ENCODE measurements at regions not wholly inside any gene's neighbourhood (a gene's known extent, or its start where the extent isn't known, plus 50 kb on each side); places are given as distances from the start of the nearest gene placed in this dataset.

DNA sequence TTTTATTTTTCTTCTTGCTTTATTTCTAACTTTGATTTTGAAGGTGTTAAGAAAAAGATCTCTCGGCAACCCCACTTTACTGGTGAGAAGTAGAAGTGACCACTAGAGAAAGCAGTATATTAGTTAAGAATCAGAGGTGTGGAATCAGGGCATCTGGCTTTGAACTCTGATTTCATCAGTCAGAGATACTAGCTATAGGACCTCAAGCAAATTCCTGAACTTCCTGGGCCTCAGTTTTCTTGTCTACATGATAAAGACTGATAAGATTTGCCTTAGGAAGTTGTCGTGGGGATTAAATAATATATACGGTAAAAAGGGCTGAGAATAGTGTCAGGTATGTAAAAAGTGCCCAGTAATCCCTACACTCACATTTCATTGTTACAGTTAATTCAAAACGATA, 440.3 kb upstream of the CRIM1 start:
- H3K9me3 Mint-ChIP-seq (ENCODE audit: low read depth) = no peaks in the 10 kb centered on the region
- H3K36me3 Mint-ChIP-seq (ENCODE audit: low read depth) = no peaks in the 10 kb centered on the region
- no peak overlapping the region for H3K27ac Mint-ChIP-seq (ENCODE audit: unreplicated experiment)
- H3K4me3 Mint-ChIP-seq (ENCODE audit: unreplicated experiment) = no peak overlapping the region
- DNase-seq (ENCODE audit: low spot score) = no peak
- TF ChIP-seq, protein P1, sequence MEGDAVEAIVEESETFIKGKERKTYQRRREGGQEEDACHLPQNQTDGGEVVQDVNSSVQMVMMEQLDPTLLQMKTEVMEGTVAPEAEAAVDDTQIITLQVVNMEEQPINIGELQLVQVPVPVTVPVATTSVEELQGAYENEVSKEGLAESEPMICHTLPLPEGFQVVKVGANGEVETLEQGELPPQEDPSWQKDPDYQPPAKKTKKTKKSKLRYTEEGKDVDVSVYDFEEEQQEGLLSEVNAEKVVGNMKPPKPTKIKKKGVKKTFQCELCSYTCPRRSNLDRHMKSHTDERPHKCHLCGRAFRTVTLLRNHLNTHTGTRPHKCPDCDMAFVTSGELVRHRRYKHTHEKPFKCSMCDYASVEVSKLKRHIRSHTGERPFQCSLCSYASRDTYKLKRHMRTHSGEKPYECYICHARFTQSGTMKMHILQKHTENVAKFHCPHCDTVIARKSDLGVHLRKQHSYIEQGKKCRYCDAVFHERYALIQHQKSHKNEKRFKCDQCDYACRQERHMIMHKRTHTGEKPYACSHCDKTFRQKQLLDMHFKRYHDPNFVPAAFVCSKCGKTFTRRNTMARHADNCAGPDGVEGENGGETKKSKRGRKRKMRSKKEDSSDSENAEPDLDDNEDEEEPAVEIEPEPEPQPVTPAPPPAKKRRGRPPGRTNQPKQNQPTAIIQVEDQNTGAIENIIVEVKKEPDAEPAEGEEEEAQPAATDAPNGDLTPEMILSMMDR (IDR thresholded peaks at IDR 0.05) = no peak
- H3K4me1 Mint-ChIP-seq (ENCODE audit: low read depth) = no peaks in the 10 kb centered on the region
- H3K27me3 Mint-ChIP-seq (ENCODE audit: low read depth) = peaks cover 9% of the 10 kb centered on the region

DNA sequence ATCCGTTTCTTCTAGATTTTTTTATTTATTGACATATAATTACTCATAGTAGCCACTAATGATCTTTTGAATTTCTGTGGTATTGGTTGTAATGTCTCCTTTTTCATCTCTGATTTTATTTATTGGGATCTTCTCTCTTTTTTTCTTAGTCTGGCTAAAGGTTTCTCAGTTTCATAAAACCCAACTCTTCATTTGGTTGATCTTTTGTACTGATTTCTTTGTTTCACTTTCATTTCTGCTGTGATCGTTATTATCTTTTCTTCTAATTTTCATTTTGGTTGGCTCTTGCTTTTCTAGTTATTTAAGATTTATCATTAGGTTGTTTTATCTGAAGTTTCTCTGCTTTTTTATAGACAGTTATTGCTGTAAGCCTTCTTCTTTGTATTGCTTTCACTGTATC, 463.6 kb upstream of the CRIM1 start:
- Mint-ChIP-seq H3K27ac (ENCODE audit: unreplicated experiment) (no peak overlapping the region), H3K36me3 (ENCODE audit: low read depth) (no peaks in the 10 kb centered on the region), H3K4me3 (ENCODE audit: unreplicated experiment) (no peak overlapping the region), H3K9me3 (ENCODE audit: low read depth) (peaks cover 8% of the 10 kb centered on the region), H3K4me1 (ENCODE audit: low read depth) (no peaks in the 10 kb centered on the region), H3K27me3 (ENCODE audit: low read depth) (peaks cover 8% of the 10 kb centered on the region)
- TF ChIP-seq, protein P1 (IDR thresholded peaks at IDR 0.05) = no peak
- no peak for DNase-seq (ENCODE audit: low spot score)

DNA sequence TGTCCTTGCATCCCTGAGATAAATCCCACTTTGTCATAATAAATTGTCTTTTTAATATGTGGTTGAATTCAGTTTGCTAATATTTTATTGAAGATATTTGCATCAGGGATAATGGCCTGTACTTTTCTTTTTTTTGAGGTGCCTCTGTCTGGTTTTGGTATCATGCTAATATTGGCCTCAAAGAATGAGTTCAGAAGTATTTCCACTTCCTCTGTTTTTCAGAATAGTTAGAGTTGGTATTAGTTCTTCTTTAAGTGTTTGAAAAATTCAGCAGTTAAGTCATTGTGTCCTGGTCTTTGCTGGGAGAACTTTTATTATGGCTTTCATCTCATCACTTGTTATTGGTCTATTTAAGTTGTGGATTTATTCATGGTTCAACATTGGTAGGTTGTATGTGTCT, 464.1 kb upstream of the CRIM1 start:
- peaks cover 8% of the 10 kb centered on the region for H3K27me3 Mint-ChIP-seq (ENCODE audit: low read depth)
- no peaks in the 10 kb centered on the region for H3K4me1 Mint-ChIP-seq (ENCODE audit: low read depth)
- TF ChIP-seq, protein P1 (IDR thresholded peaks at IDR 0.05) = no peak

DNA sequence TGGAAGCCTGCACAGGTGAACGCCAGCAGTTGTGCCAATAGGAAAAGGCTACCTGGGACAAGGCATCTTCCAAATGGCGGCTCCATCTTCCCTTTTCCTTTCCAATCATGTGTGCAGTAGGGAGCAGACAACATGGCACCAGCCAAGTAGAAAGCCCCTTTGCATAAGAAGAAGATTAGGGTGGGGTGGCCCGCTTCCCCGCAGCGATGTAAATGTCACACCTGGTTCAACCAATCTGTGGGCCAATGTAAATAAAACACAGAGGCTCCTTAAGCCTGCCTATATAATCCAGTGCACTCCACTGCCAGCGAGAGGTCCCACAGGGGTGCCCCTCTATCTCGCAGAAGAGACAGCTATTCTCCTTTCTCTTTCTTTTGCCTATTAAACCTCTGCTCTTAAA, 468.4 kb upstream of the CRIM1 start:
- Mint-ChIP-seq H3K27me3 (ENCODE audit: low read depth) (peaks cover 9% of the 10 kb centered on the region), H3K4me1 (ENCODE audit: low read depth) (no peaks in the 10 kb centered on the region), H3K36me3 (ENCODE audit: low read depth) (no peaks in the 10 kb centered on the region), H3K9me3 (ENCODE audit: low read depth) (peaks cover 7% of the 10 kb centered on the region), H3K27ac (ENCODE audit: unreplicated experiment) (no peak overlapping the region), H3K4me3 (ENCODE audit: unreplicated experiment) (no peak overlapping the region)
- TF ChIP-seq, protein P1 (IDR thresholded peaks at IDR 0.05) = no peak
- DNase-seq (ENCODE audit: low spot score) = no peak

More for the DNA sequence above, 464.1 kb upstream of the CRIM1 start:
- no peak overlapping the region for H3K27ac Mint-ChIP-seq (ENCODE audit: unreplicated experiment)
- no peak for DNase-seq (ENCODE audit: low spot score)
- no peaks in the 10 kb centered on the region for H3K36me3 Mint-ChIP-seq (ENCODE audit: low read depth)
- H3K4me3 Mint-ChIP-seq (ENCODE audit: unreplicated experiment) = no peak overlapping the region
- H3K9me3 Mint-ChIP-seq (ENCODE audit: low read depth) = peaks cover 8% of the 10 kb centered on the region

DNA sequence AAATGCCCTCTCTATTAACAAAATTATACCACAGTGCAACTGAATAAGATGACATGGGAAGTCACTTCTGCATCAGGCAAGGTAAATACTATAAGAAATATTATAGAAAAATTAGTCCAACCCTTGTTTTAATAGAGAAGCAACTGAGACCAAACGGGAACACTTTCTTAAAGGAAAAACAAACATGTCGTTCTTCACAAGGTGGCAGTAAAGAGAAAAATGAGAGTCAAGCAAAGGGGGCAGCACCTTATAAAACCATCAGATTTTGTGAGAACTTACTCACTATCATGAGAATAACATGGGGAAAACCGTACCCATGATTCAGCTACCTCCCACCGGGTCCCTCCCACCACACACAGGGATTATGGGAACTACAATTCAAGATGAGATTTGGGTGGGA, 481.7 kb upstream of the CRIM1 start:
- Mint-ChIP-seq H3K4me3 (ENCODE audit: unreplicated experiment) (no peak overlapping the region), H3K4me1 (ENCODE audit: low read depth) (no peaks in the 10 kb centered on the region), H3K27me3 (ENCODE audit: low read depth) (peaks cover 7% of the 10 kb centered on the region), H3K27ac (ENCODE audit: unreplicated experiment) (no peak overlapping the region), H3K36me3 (ENCODE audit: low read depth) (no peaks in the 10 kb centered on the region), H3K9me3 (ENCODE audit: low read depth) (no peaks in the 10 kb centered on the region)
- DNase-seq (ENCODE audit: low spot score) = no peak
- TF ChIP-seq, protein P1 (IDR thresholded peaks at IDR 0.05) = peak; percentile 33
